PC-3 (cell line): ENCODE measurements at regions not wholly inside any gene's neighbourhood (a gene's known extent, or its start where the extent isn't known, plus 50 kb on each side); places are given as distances from the start of the nearest gene placed in this dataset.

Experiments
- EZH2 ChIP-seq: fragments of 300-600 bp; sonication (generic); IDR thresholded peaks from one replicate; pipeline ENCODE4 v1.6.1; 2017; ENCODE audit warnings: antibody characterized with exemption, mild to moderate bottlenecking, low read length; ENCODE audit not compliant: unreplicated experiment
- TF ChIP-seq, protein P1 (sequence below): fragments of 300-600 bp; sonication (generic); conservative IDR thresholded peaks from 2 replicates; pipeline ENCODE4 v1.5.1; 2017; ENCODE audit warnings: antibody characterized with exemption, low read depth, mild to moderate bottlenecking, low read length

GRCh38 chr11:110837603-110838002 is 125.4 kb upstream of the ARHGAP20 start:
- TF ChIP-seq, protein P1, sequence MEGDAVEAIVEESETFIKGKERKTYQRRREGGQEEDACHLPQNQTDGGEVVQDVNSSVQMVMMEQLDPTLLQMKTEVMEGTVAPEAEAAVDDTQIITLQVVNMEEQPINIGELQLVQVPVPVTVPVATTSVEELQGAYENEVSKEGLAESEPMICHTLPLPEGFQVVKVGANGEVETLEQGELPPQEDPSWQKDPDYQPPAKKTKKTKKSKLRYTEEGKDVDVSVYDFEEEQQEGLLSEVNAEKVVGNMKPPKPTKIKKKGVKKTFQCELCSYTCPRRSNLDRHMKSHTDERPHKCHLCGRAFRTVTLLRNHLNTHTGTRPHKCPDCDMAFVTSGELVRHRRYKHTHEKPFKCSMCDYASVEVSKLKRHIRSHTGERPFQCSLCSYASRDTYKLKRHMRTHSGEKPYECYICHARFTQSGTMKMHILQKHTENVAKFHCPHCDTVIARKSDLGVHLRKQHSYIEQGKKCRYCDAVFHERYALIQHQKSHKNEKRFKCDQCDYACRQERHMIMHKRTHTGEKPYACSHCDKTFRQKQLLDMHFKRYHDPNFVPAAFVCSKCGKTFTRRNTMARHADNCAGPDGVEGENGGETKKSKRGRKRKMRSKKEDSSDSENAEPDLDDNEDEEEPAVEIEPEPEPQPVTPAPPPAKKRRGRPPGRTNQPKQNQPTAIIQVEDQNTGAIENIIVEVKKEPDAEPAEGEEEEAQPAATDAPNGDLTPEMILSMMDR = no peak
- no peak for TF ChIP-seq EZH2
